HG02623 (cell line): ENCODE measurements at regions not wholly inside any gene's neighbourhood (a gene's known extent, or its start where the extent isn't known, plus 50 kb on each side); places are given as distances from the start of the nearest gene placed in this dataset.
"Not testable (repeated sequence)": the region's sequence is repeated elsewhere in the genome, so short reads cannot be mapped to it uniquely, and the experiment has no call there.

Experiments used
- ATAC-seq: cut with Tn5 transposase; IDR thresholded peaks from one replicate; pipeline ENCODE4 v1.9.1; 2021; ENCODE audit warnings: moderate library complexity; ENCODE audit not compliant: unreplicated experiment

DNA sequence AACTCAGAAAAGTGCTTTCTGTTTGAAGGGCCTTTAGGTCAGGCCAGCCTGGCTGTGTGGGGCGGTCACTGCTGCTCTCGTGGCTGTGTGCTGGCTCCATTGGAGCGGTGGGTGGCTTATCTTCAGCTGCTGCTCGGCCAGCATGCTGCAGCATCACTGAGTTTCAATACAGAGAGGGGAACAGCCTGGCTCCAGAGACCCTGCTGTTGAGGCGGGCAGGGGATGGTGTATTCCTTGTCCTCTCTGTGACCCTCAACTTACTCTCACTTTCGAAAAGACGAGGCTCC, 248.5 kb upstream of the ONECUT1 start:
- no peak for ATAC-seq

- no peak for ATAC-seq
Observed at GRCh38 chr15:53037904-53038654, 247.9 kb upstream of the ONECUT1 start.

- ATAC-seq, result no peak
Observed at GRCh38 chr15:53036641-53037040, 246.5 kb upstream of the ONECUT1 start.

GRCh38 chr15:53034767-53035245, 244.7 kb upstream of the ONECUT1 start:
- no peak for ATAC-seq

GRCh38 chr15:53033709-53034108, 243.6 kb upstream of the ONECUT1 start:
- ATAC-seq, result no peak

DNA sequence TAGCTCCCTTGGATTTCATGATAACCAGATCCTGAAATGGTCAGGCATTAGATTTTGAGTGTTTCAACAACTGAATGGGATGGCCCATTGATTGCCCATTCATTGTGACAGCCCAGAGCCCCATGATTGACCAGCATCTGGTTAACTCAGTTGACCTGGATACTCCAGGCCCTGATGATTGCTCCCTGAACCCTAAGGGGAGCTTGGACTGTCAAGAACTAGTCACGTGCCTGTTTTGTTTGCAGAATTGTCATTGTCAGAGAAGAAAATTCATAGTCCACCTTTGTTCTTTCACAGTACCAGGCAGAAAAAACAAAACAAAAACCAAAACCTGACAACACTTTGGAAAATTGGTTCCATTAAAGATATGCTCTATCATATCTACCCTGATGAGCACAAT, 241.3 kb upstream of the ONECUT1 start:
- ATAC-seq, result no peak

DNA sequence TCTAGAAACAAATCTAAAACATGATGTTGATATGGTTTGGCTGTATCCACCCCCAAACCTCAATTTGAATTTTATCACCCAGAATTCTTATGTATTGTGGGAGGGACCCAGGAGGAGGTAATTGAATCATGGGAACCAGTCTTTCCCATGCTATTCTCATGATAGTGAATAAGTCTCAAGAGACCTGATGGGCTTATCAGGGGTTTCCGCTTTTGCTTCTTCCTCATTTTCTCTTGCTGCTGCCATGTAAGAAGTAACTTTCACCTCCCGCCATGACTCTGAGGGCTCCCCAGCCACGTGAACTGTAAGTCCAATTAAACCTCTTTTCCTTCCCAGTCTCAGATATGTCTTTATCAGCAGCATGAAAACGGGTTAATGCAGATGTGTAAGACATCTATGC, 232.7 kb upstream of the ONECUT1 start:
- ATAC-seq, result no peak

GRCh38 chr15:53013329-53013728, 223.2 kb upstream of the ONECUT1 start:
- ATAC-seq, result no peak

DNA sequence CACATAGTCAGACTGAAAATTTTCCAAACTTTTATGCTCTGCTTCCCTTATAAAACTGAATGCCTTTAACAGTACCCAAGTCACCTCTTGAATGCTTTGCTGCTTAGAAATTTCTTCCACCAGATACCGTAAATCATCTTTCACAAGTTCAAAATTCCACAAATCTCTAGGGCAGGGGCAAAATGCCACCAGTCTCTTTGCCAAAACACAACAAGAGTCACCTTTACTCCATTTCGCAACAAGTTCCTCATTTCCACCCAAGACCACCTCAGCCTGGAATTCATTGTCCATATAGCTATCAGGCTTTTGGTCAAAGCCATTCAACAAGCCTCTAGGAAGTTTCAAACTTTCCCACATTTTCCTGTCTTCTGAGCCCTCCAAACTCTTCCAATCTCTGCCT, 221.6 kb upstream of the ONECUT1 start:
- not testable (repeated sequence) for ATAC-seq

DNA sequence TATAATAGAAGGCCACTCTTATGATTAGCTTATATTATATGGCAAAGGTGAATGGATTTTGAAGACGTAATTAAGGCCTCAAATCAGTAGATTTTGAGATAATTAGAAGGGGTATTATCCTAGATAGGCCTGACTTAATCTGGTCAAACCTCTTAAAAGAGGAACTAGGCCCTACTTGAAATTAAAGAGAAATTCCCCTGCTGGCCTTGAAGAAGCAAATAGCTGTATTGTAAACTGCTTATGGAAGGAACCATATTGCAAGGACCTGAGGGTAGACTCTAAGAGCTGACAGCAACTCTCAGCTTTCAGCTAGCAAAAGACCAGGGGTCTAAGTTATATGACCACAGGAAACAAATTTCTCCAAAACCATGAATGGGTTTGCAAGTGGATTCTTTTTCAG, 219.0 kb upstream of the ONECUT1 start:
- no peak for ATAC-seq

DNA sequence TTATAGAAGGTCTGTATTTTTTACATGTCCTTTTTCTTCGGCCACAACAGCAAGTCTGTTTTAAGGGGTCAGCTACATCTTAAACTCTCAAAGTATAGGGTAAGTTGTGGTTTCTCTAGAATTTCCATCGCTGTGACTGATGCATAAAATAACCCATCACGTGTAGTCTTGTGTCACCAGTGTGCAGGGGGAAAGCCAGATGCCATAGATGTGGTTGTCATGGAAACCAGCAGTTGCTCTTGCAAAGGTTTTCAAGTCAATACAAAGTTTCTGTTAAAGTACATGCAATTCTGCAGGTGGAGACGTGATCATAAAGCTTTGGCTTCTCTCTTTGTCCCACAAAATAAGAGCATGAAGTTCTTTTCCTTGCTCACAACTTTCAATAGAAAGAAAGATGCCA, 210.3 kb upstream of the ONECUT1 start:
- ATAC-seq, result no peak

GRCh38 chr15:52997123-52997522, 207.0 kb upstream of the ONECUT1 start:
- ATAC-seq, result no peak

DNA sequence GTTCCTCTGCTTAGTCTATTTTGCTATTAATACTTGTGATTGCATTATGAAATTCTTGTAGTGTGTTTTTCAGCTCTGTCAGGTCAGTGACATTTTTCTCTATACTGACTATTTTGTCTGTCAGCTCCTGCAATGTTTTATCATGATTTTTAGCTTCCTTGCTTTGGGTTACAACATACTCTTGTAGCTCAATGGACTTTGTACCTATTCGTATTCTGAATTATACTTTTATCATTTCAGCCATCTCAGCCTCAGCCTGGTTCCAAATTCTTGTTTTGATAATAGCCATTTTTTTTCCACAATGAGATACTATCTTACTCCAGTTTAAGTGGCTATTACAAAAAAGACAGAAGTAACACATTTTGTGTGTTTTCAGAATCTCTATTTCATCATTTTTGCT, 204.2 kb upstream of the ONECUT1 start:
- no peak for ATAC-seq

- no peak for ATAC-seq
Observed at GRCh38 chr15:52984507-52984906, 194.4 kb upstream of the ONECUT1 start.

DNA sequence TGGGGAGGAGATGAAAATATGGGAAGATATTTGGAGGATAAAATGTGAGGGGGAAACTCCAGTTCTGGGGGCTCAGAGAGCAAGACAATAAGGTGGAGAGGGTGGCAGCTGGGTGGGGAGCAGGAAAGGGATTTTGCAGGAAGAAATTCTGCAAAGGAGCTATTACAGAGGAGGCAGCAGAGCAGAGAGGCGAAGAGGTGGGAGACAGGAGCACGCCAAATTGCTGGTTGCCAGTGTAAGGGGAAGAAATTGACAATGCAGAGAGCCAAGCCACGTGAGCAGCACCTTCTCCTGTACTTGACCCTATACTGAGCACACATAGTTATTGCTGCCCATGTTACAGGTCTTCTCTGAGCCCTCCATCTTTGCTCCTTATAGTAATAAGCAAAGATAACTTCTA, 190.3 kb upstream of the ONECUT1 start:
- no peak for ATAC-seq

DNA sequence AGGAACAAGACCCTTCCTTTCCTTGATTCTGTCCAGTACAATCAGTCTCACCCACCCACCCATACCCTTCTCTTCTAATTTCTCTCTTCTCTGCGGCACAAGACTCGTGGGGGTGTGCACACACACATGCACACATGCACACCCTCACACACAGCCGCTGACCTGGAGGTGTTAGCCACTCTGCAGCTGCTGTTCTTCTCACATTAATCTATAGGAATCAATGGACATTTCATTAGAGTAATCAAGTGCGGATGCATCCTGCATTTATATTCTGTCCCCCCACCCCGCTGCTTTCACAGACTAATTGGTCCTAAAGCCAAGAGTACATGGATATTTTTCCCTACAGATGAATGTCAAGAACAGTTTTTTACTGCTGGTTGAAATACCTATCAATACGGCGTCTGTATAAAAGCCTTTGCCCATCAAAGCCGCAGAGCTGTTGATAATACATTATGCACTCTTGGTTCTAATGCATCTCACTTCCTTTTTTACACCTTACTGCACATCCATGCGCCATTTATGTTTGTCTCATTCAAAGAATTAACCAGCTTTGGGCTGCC, 186.5 kb upstream of the ONECUT1 start:
- no peak for ATAC-seq

DNA sequence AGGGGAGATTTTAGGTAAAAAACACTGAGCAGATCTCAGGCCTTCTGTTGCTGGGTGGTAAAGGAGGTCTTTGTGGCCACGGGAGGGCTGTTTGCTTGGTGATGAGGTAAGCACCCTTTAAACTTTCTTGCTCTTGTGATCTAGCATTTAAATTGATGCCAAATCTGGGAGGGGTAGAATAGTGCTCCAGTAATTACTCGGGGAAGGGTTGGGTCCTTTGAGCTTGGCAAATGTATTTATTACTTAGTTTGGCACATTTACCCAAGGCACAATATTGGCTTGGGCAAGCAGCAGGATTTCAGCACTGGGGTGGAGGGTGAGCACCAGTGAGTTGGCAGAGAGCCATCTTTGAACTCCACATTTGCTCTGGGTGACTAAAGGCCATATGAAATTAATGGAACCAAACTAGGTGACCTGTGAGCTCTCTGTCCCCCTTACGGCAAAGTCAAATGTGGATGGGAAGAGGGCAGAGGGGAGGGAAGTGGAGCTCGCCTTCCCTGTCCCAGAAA, 185.9 kb upstream of the ONECUT1 start:
- no peak for ATAC-seq

DNA sequence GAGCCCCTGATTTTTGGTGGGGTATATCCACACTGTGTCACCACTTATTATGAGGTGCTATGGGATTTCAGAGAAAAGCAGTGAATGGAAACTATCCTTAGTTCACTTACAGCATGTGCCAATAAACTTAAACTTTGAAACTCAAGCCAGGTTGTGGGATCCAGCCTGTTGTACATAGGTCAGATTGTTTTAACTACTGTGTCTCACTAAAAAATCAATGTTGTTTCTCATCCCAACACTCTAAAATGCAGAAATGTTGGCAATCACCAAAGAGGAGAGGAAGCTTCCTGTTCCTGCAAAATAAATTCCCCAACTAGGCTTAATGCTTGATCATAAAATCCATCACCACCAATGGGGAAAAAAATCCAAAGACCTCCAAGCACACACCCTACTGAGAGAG, 173.7 kb upstream of the ONECUT1 start:
- ATAC-seq, result no peak

DNA sequence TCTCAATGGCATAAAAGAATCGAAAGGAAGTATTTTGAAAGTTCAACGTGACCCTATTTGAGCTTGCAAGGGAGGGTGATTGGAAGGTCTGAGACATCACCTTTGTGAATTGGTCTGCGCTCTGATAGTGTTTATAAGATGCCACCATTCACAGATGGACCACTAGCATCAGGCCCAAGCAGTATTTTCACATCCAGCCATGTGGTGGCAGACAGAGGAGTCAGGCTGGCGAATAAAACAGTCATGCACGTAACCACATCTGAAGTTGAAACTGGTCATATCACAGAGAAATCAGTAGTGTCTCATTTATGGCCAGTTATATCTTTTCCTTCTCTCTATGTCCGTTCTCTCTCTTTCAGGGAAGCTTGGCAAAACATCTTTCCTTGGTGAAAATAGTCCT, 170.1 kb upstream of the ONECUT1 start:
- no peak for ATAC-seq

DNA sequence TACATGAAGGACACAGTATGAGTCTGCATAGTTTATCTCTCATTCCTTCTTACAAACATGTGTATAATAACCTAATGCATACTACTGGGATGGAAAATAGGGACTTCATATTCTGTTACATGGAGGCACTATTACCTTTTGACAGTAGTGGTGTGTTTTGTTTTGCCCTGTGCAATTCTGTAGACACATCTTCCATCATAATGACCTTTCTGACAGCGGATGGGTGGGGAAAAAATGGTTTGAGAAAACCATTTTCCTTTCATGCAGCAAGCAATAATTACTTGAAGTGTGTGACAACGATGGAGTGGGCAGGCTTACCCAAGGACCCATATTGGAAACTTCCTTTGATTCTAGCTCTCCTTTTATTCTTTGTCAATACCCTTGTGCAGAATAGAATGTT, 153.6 kb upstream of the ONECUT1 start:
- no peak for ATAC-seq

- no peak for ATAC-seq
Observed at GRCh38 chr15:52936489-52936888, 146.4 kb upstream of the ONECUT1 start.

DNA sequence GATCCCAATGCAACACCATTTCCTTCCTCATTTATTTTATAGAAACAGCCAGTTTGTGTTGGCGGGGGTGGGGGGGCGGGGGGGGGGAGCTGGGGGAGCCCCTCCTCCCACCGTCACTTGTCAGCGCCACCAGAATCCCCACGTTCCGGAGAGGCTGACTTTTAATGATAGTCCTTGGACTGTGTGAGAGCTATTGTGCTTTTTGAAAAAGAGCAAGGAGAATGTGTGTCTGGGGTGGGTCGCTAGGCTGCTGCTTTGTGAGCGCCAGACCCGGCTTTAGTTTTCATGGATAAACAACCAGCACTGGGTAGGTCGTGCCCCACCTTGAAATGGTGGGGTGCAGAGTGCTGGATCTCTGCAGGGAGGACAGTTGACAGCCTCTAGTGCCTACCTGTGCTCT, 135.0 kb upstream of the ONECUT1 start:
- ATAC-seq, result no peak

- no peak for ATAC-seq
Observed at GRCh38 chr15:52924630-52925029, 134.5 kb upstream of the ONECUT1 start.
